Lung (tissue), 11 donors: ENCODE measurements at regions not wholly inside any gene's neighbourhood (a gene's known extent, or its start where the extent isn't known, plus 50 kb on each side); places are given as distances from the start of the nearest gene placed in this dataset.

ENCODE experiments used
- ATAC-seq: fragments of 200-7000 bp; cut with Tn5 transposase; one replicate; pipeline ENCODE4 v1.9.1; 2020; ENCODE audit warnings: moderate number of reproducible peaks; ENCODE audit not compliant: insufficient read depth, low FRiP score
- DNase-seq, 3 donors: peaks; one replicate each; pipeline ENCODE4 v3.0.0-alpha.2; 2013 to 2017
- H3K27ac ChIP-seq, 2 donors: one replicate each; pipeline ENCODE4 v1.5.1; 2013; ENCODE audit warnings: mild to moderate bottlenecking in 2 of 2, moderate library complexity in 2 of 2, control low read depth in 1 of 2, inconsistent platforms in 1 of 2, low read depth in 1 of 2, low read length in 1 of 2
- H3K27me3 ChIP-seq, 3 donors: one replicate each; pipeline ENCODE4 v1.5.1; 2013; ENCODE audit warnings: low read length in 2 of 3; ENCODE audit not compliant: control insufficient read depth in 3 of 3, insufficient read depth in 3 of 3
- H3K36me3 ChIP-seq, 4 donors: one replicate each; pipeline ENCODE4 v1.5.1; 2013; ENCODE audit warnings: low read length in 4 of 4, mild to moderate bottlenecking in 1 of 4, moderate library complexity in 1 of 4; ENCODE audit not compliant: control insufficient read depth in 4 of 4, insufficient read depth in 4 of 4
- H3K4me1 ChIP-seq, 5 donors: one replicate each; pipeline ENCODE4 v1.5.1; 2013; ENCODE audit warnings: low read length in 5 of 5, mild to moderate bottlenecking in 2 of 5, moderate library complexity in 1 of 5; ENCODE audit not compliant: control insufficient read depth in 5 of 5, insufficient read depth in 5 of 5
- H3K4me3 ChIP-seq: one replicate; pipeline ENCODE4 v1.5.1; 2013; ENCODE audit warnings: mild to moderate bottlenecking, control low read depth, moderate library complexity
- H3K9ac ChIP-seq, 2 donors: one replicate each; pipeline ENCODE4 v1.5.1; 2013; ENCODE audit warnings: low read length in 2 of 2, control low read depth in 1 of 2; ENCODE audit not compliant: insufficient read depth in 1 of 2
- H3K9me3 ChIP-seq, 4 donors: one replicate each; pipeline ENCODE4 v1.5.1; 2013; ENCODE audit warnings: low read length in 3 of 4, mild to moderate bottlenecking in 1 of 4, moderate library complexity in 1 of 4; ENCODE audit not compliant: control insufficient read depth in 4 of 4, insufficient read depth in 3 of 4
- WGBS, 2 donors: extraction: QIAGEN DNeasy Blood & Tissue Kit; methylation state at CpG; one replicate each; pipeline ENCODE4 v1.1.7; 2013; 5-methylcytosine and 5-hydroxymethylcytosine counted together
- TF ChIP-seq, protein P1 (sequence below): IDR thresholded peaks from 2 replicates; pipeline ENCODE4 v1.5.1; 2012; ENCODE audit warnings: mild to moderate bottlenecking; ENCODE audit errors: control extremely low read depth, extremely low read depth
- donor health status: control.
- donor health status: control.
- donor health status: Bipolar disorder and iron deficiency.
- donor health status: healthy.
- donor health status: DM: yes; HTN: yes; CAD: no.

DNA sequence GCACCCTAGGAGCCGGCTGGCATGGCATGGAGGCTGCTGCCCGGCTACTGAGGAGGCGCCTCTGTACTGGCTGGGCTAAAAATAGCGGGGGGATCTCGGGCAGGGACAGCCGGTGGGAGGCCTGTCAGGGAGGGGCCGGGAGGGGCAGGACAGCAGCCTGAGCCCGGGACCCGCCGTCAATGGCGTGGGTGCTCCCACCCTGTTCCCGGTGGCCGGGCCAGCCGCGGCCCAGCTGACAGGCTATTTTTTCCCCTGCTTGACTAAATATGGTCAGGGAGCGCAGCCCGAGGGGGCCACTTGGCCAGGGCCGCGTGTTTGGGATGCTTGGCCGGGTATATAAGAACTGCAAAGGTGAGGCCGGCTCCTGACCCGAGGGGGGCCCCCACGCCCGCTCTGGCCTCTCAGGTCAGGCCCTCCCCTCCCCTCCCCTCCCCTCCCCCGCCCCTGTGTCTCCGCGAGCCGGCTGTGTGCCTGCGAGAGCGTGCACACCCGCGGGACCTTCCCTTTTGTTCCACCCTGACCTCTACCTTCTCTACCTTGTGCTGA lies 74.4 kb upstream of the GATA5 start:
- ATAC-seq (no peak), DNase-seq (no peak)
- Histone ChIP-seq H3K9ac (no peak overlapping the region), H3K36me3 (no peaks in the 10 kb centered on the region), H3K27ac (peak overlapping the region in 1 of 2 donors; percentile 90), H3K9me3 (peaks cover 0 to 1% (median 0%) of the 10 kb centered on the region in 4 donors), H3K4me1 (peaks cover 0 to 22% (median 2%) of the 10 kb centered on the region in 5 donors), H3K27me3 (peaks cover 6 to 33% (median 7%) of the 10 kb centered on the region in 3 donors), H3K4me3 (no peak overlapping the region)
- 10 to 23% methylated on average over 26 to 32 of the region's 32 CpGs for WGBS, 2 donors
- TF ChIP-seq, protein P1, sequence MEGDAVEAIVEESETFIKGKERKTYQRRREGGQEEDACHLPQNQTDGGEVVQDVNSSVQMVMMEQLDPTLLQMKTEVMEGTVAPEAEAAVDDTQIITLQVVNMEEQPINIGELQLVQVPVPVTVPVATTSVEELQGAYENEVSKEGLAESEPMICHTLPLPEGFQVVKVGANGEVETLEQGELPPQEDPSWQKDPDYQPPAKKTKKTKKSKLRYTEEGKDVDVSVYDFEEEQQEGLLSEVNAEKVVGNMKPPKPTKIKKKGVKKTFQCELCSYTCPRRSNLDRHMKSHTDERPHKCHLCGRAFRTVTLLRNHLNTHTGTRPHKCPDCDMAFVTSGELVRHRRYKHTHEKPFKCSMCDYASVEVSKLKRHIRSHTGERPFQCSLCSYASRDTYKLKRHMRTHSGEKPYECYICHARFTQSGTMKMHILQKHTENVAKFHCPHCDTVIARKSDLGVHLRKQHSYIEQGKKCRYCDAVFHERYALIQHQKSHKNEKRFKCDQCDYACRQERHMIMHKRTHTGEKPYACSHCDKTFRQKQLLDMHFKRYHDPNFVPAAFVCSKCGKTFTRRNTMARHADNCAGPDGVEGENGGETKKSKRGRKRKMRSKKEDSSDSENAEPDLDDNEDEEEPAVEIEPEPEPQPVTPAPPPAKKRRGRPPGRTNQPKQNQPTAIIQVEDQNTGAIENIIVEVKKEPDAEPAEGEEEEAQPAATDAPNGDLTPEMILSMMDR, result no peak

DNA sequence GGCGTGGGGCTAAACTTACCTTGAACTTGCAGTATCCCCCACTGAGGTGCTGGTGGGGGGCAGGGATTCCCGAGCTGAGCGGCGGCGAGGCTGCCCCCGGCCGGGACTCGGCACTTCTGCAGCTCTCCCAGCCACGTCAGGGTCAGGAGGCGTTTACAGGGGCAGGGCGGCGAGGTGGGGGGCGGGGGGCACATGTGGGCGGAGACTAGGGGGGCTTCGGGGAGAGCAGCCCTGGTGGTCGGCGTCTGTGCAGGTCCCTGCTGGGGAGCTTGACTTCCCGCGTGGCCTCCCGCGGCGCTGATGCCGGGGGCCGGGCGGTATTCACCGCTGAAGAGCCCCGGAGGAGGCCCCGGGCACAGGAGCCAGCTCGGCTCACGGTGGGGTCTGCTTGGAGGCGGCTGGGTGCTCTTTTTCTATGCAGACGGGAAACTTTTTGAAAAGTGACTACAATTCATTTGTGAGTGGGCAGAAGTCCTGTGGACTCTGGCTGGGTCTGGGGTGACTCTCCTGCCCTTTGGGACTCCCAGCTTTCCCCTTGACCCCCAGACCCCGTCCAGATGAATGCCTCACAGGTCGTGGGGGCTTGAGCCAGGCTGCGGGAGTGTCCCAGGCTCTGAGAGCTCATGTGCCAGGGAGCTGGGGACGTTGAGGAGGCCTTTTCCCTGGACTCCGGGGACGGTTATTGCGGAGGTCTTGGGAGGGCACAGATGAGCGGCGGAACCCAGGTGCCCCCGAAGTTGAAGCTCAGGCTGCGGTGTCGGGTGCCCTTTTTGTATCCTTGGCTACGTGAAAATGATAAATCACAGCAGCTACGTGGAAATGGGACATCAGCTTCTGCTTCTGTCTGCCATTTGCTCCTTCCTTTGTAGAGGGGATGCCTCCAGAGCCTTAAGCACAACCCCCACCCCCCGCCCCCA lies 75.9 kb upstream of the GATA5 start:
- no peak overlapping the region for H3K4me3 ChIP-seq
- ATAC-seq, result no peak
- 20 to 23% methylated on average over 43 to 47 of the region's 47 CpGs for WGBS, 2 donors
- H3K9ac ChIP-seq, result no peak overlapping the region
- TF ChIP-seq, protein P1, result no peak
- H3K27ac ChIP-seq, result peak overlapping the region in 1 of 2 donors; percentile 90
- H3K27me3 ChIP-seq, result peaks cover 6 to 35% (median 13%) of the 10 kb centered on the region in 3 donors
- no peak for DNase-seq
- peaks cover 0 to 1% (median 0%) of the 10 kb centered on the region in 4 donors for H3K9me3 ChIP-seq
- H3K36me3 ChIP-seq, result no peaks in the 10 kb centered on the region
- peaks cover 0 to 22% (median 2%) of the 10 kb centered on the region in 5 donors for H3K4me1 ChIP-seq

DNA sequence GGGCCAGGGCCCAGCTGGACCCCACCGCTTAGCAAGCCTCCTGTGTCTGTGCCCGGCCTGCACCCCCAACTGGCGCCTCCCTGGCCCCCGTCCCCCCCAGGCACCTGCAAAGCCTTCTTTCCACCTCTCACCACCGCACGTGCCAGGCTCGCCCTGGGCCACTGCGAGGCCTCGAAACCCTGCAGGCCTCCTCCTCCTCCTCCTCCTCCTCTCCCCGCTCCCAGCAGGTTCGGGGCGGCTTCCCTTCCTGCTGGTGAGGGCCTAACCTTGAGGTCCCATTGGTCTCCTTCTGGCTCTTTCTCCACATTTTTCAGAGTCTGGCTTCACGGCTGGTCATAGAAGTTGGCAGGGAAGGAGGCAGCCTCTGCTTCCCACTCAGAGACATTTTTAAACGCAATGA lies 76.8 kb upstream of the GATA5 start:
- Histone ChIP-seq H3K9me3 (peaks cover 0 to 1% (median 0%) of the 10 kb centered on the region in 4 donors), H3K4me1 (peaks cover 0 to 22% (median 2%) of the 10 kb centered on the region in 5 donors), H3K4me3 (no peak overlapping the region), H3K36me3 (no peaks in the 10 kb centered on the region), H3K9ac (no peak overlapping the region), H3K27ac (peak overlapping the region in 1 of 2 donors; percentile 85), H3K27me3 (peaks cover 6 to 40% (median 13%) of the 10 kb centered on the region in 3 donors)
- 66 to 70% methylated on average over 11 to 14 of the region's 14 CpGs for WGBS, 2 donors
- no peak for DNase-seq
- ATAC-seq, result no peak
- TF ChIP-seq, protein P1, result no peak
